Endothelial cell of umbilical vein (primary cell): ENCODE measurements at regions not wholly inside any gene's neighbourhood (a gene's known extent, or its start where the extent isn't known, plus 50 kb on each side); places are given as distances from the start of the nearest gene placed in this dataset.

Experiments
- BruUV-seq: library from RNA; stranded (reverse); fragments of 400-500 nt; replicated peaks from 2 replicates; lab custom pipeline; 2021; lab: Mats Ljungman, UMichigan
- CTCF ChIA-PET: fragments of 300-600, 350-600 bp; sonication (Branson Sonifier 250); formaldehyde crosslinking; loops from one replicate; lab custom pipeline; 2021; ENCODE audit warnings: antibody characterized with exemption, inconsistent platforms; lab: Charles Lee
- POLR2A ChIA-PET: fragments of 300-600, 350-600 bp; sonication (Branson Sonifier 250); formaldehyde crosslinking; loops from one replicate; lab custom pipeline; 2021; ENCODE audit warnings: antibody characterized with exemption, inconsistent platforms; lab: Charles Lee
- DNase-seq: peaks from one replicate; pipeline ENCODE4 v3.0.0-alpha.2; 2011; ENCODE audit warnings: low read depth, low spot score
- FAIRE-seq: peaks from 2 replicates; lab custom pipeline; 2011; peaks lifted over from hg19 to GRCh38; lab: Jason Lieb, UNC
- H2AFZ ChIP-seq: 2 replicates; pipeline ENCODE4 v1.6.0; 2012; ENCODE audit warnings: low read depth, low read length, control low read depth, inconsistent platforms
- H3K27ac ChIP-seq: 2 replicates; pipeline ENCODE4 v1.5.1; 2011; ENCODE audit warnings: low read depth, mild to moderate bottlenecking, control low read depth, low read length, moderate library complexity; ENCODE audit not compliant: insufficient read depth
- H3K27me3 ChIP-seq, 2 experiments: 2 replicates each; pipeline versions ENCODE4 v1.6.0 to v1.6.1; 2011; ENCODE audit warnings: low read length in 2 of 2, mixed read lengths in 1 of 2; ENCODE audit not compliant: control insufficient read depth in 2 of 2, insufficient read depth in 2 of 2
- H3K36me3 ChIP-seq, 2 experiments: 2 replicates in 1 of 2; 3 replicates in 1 of 2; pipeline ENCODE4 v1.5.1; 2011; ENCODE audit warnings: low read length in 2 of 2, mild to moderate bottlenecking in 1 of 2, moderate library complexity in 1 of 2; ENCODE audit not compliant: control insufficient read depth in 2 of 2, insufficient read depth in 2 of 2; ENCODE audit errors: extremely low read depth in 1 of 2
- H3K4me1 ChIP-seq: 3 replicates; pipeline ENCODE4 v1.5.1; 2011; ENCODE audit warnings: mild to moderate bottlenecking, low read length; ENCODE audit not compliant: control insufficient read depth, insufficient read depth; ENCODE audit errors: extremely low read depth
- H3K4me2 ChIP-seq: 2 replicates; pipeline ENCODE4 v1.6.1; 2011; ENCODE audit warnings: low read length, control low read depth, mixed read lengths; ENCODE audit not compliant: insufficient read depth
- H3K4me3 ChIP-seq, 3 experiments: fragments of 200-600 bp in 1 of 3; sonication (generic), shearing (Covaris generic) in 1 of 3; replicated peaks in 1 of 3; 2 replicates each; pipeline ENCODE4 v1.5.1; 2011 to 2016; ENCODE audit warnings: control low read depth in 3 of 3, low read length in 3 of 3, mild to moderate bottlenecking in 2 of 3, inconsistent platforms in 1 of 3, low read depth in 1 of 3, moderate library complexity in 1 of 3; ENCODE audit not compliant: insufficient read depth in 1 of 3
- H3K79me2 ChIP-seq: 2 replicates; pipeline ENCODE4 v1.6.0; 2012; ENCODE audit warnings: low read length, inconsistent platforms; ENCODE audit not compliant: control insufficient read depth, insufficient read depth
- H3K9ac ChIP-seq: replicated peaks from 2 replicates; pipeline ENCODE3; 2011; ENCODE audit warnings: low read length, control low read depth; ENCODE audit not compliant: insufficient read depth; ENCODE audit errors: extremely low read depth
- H3K9me1 ChIP-seq: replicated peaks from 3 replicates; pipeline ENCODE4 v1.6.0; 2011; ENCODE audit warnings: mild to moderate bottlenecking, low read length; ENCODE audit not compliant: control insufficient read depth, insufficient read depth; ENCODE audit errors: extremely low read depth
- H3K9me3 ChIP-seq: replicated peaks from 2 replicates; pipeline ENCODE4 v1.5.1; 2012; ENCODE audit warnings: low read length, inconsistent platforms; ENCODE audit not compliant: control insufficient read depth, insufficient read depth
- H4K20me1 ChIP-seq: replicated peaks from 2 replicates; pipeline ENCODE3; 2011; ENCODE audit warnings: mild to moderate bottlenecking, low read length; ENCODE audit not compliant: control insufficient read depth, insufficient read depth; ENCODE audit errors: extremely low read depth
- CTCF ChIP-seq, 2 donors: IDR thresholded peaks; 1 replicate in 1 of 2; 2 replicates in 1 of 2; pipeline ENCODE4 v1.5.1; 2011; ENCODE audit warnings: low read length in 2 of 2, mild to moderate bottlenecking in 2 of 2, moderate library complexity in 2 of 2, control low read depth in 1 of 2, inconsistent platforms in 1 of 2, low read depth in 1 of 2; ENCODE audit not compliant: insufficient read depth in 1 of 2; ENCODE audit errors: extremely low read depth in 1 of 2
- EZH2 ChIP-seq: IDR thresholded peaks from 2 replicates; pipeline ENCODE4 v1.6.1; 2012; ENCODE audit warnings: borderline replicate concordance, low read depth, mild to moderate bottlenecking, moderate library complexity, low read length, inconsistent platforms; ENCODE audit not compliant: severe bottlenecking
- FOS ChIP-seq: IDR thresholded peaks from 2 replicates; pipeline ENCODE4 v1.6.1; 2011; ENCODE audit warnings: mild to moderate bottlenecking, low read length, moderate library complexity, borderline replicate concordance; ENCODE audit not compliant: insufficient read depth
- GATA2 ChIP-seq: IDR thresholded peaks from 2 replicates; pipeline ENCODE4 v1.7.0; 2011; ENCODE audit warnings: low read depth, mild to moderate bottlenecking, moderate library complexity, mixed read lengths, low read length; ENCODE audit not compliant: insufficient read length, insufficient read depth
- JUN ChIP-seq: IDR thresholded peaks from 2 replicates; pipeline ENCODE4 v1.6.1; 2011; ENCODE audit warnings: borderline replicate concordance, low read depth; ENCODE audit not compliant: insufficient read length, insufficient read depth
- MAX ChIP-seq: IDR thresholded peaks from 2 replicates; pipeline ENCODE4 v1.6.1; 2011; ENCODE audit not compliant: insufficient read depth, insufficient read length
- MYC ChIP-seq: IDR thresholded peaks from one replicate; pipeline ENCODE4 v1.6.1; 2011; ENCODE audit warnings: mild to moderate bottlenecking, low read depth, low read length
- POLR2A ChIP-seq: IDR thresholded peaks from 2 replicates; pipeline ENCODE4 v1.6.1; 2012; ENCODE audit warnings: low read depth, mild to moderate bottlenecking, control low read depth, low read length
- POLR2AphosphoS5 ChIP-seq: IDR thresholded peaks from 2 replicates; pipeline ENCODE4 v1.6.1; 2012; ENCODE audit warnings: low read depth, mild to moderate bottlenecking, control low read depth, low read length, moderate library complexity; ENCODE audit not compliant: insufficient read depth
- dilution Hi-C: fragments of 300-500 bp; cut with MboI; formaldehyde crosslinking; loops from one replicate; pipeline ENCODE4 v1.15.0; 2019; ENCODE audit warnings: low sequenced_read_pairs; ENCODE audit not compliant: extremely low pct_ligation_motif_present
- intact Hi-C: fragments of 100-400 bp; cut with micrococcal nuclease; formaldehyde crosslinking; loops from one replicate; pipeline ENCODE4 v1.10.0; 2022

- H3K79me2 ChIP-seq, result no peaks in the 10 kb centered on the region
- no TSS peak for BruUV-seq
- H4K20me1 ChIP-seq, result no peaks in the 10 kb centered on the region
- H3K4me1 ChIP-seq, result no peaks in the 10 kb centered on the region
- H3K27me3 ChIP-seq, result peaks cover 4% of the 10 kb centered on the region in 2 experiments
- H3K4me2 ChIP-seq, result no peak overlapping the region
- H3K9ac ChIP-seq, result no peak overlapping the region
- DNase-seq (no peak), FAIRE-seq (no peak)
- no peaks in the 10 kb centered on the region for H3K9me3 ChIP-seq
- H3K27ac ChIP-seq, result no peak overlapping the region
- POLR2A ChIA-PET, result no interaction called here
- dilution Hi-C loops (no loop called here), intact Hi-C loops (no loop called here)
- TF ChIP-seq MYC, result no peak
- no peak for TF ChIP-seq CTCF (IDR thresholded peaks at IDR 0.05; ENCODE audit: extremely low read depth in 1 of 2, insufficient read depth in 1 of 2, low read depth in 1 of 2, low read length in 2 of 2)
- CTCF ChIA-PET, result interaction anchor here (0.9 to 8.7 kb wide), 9 partner anchors 7 to 254 kb away, joined by 3 to 116 read pairs (median 4); partner anchors contain the start of gene MGAT5B
- no peaks in the 10 kb centered on the region for H3K36me3 ChIP-seq
- H3K9me1 ChIP-seq, result no peaks in the 10 kb centered on the region
- no peak overlapping the region for H2AFZ ChIP-seq
- no peak overlapping the region for H3K4me3 ChIP-seq
Observed at GRCh38 chr17:77064598-77064997, 76.2 kb upstream of the SEC14L1 start.

GRCh38 chr17:77066165-77066564 is 74.6 kb upstream of the SEC14L1 start:
- H3K4me3 ChIP-seq, result no peak overlapping the region
- no peak overlapping the region for H3K27ac ChIP-seq
- no peak for TF ChIP-seq POLR2A
- TF ChIP-seq EZH2, result no peak
- no peak for TF ChIP-seq MAX
- TF ChIP-seq CTCF (IDR thresholded peaks at IDR 0.05; ENCODE audit: extremely low read depth in 1 of 2, insufficient read depth in 1 of 2, low read depth in 1 of 2, low read length in 2 of 2), result no peak
- no peak for TF ChIP-seq JUN
- no peak for TF ChIP-seq FOS
- TF ChIP-seq MYC, result no peak
- TF ChIP-seq GATA2, result no peak
- no peak for TF ChIP-seq POLR2AphosphoS5
- H2AFZ ChIP-seq, result no peak overlapping the region
- no peaks in the 10 kb centered on the region for H3K9me3 ChIP-seq
- H3K9ac ChIP-seq, result no peak overlapping the region
- CTCF ChIA-PET, result interaction anchor here (0.7 to 8.7 kb wide), 16 partner anchors 9 to 947 kb away, joined by 3 to 116 read pairs (median 4); partner anchors contain the start of genes JMJD6, METTL23 and MGAT5B
- intact Hi-C loops (loop anchor here (1.0 to 2.0 kb wide), 2 partner anchors 55 to 198 kb away; partner anchors contain the start of gene MGAT5B), dilution Hi-C loops (no loop called here)
- no peak for FAIRE-seq
- no peaks in the 10 kb centered on the region for H3K79me2 ChIP-seq
- H3K9me1 ChIP-seq, result no peaks in the 10 kb centered on the region
- no peak overlapping the region for H3K4me2 ChIP-seq
- no peaks in the 10 kb centered on the region for H3K4me1 ChIP-seq
- no TSS peak for BruUV-seq
- no peaks in the 10 kb centered on the region for H3K36me3 ChIP-seq
- peaks cover 4% of the 10 kb centered on the region in 2 experiments for H3K27me3 ChIP-seq
- H4K20me1 ChIP-seq, result no peaks in the 10 kb centered on the region
- DNase-seq, result no peak
- POLR2A ChIA-PET, result no interaction called here
